AG09309 (cell line): ENCODE measurements at regions not wholly inside any gene's neighbourhood (a gene's known extent, or its start where the extent isn't known, plus 50 kb on each side); places are given as distances from the start of the nearest gene placed in this dataset.

Experiments used
- DNase-seq: peaks from one replicate; pipeline ENCODE4 v3.0.0-alpha.2; 2010; ENCODE audit warnings: low read depth
- H3K4me3 ChIP-seq: 2 replicates; pipeline ENCODE4 v1.5.1; 2011; ENCODE audit warnings: mild to moderate bottlenecking, low read depth, low read length, moderate library complexity; ENCODE audit not compliant: control insufficient read depth
- CTCF ChIP-seq: IDR thresholded peaks from 2 replicates; pipeline ENCODE4 v1.5.1; 2011; ENCODE audit warnings: mild to moderate bottlenecking, low read depth, low read length, inconsistent platforms; ENCODE audit not compliant: insufficient read depth, control insufficient read depth; ENCODE audit errors: missing control alignments

- DNase-seq: no peak
- no peak overlapping the region for H3K4me3 ChIP-seq
- no peak for TF ChIP-seq CTCF
These were observed 122.8 kb upstream of the SLIT3 start for GRCh38 chr5:169423580-169424278.

DNA sequence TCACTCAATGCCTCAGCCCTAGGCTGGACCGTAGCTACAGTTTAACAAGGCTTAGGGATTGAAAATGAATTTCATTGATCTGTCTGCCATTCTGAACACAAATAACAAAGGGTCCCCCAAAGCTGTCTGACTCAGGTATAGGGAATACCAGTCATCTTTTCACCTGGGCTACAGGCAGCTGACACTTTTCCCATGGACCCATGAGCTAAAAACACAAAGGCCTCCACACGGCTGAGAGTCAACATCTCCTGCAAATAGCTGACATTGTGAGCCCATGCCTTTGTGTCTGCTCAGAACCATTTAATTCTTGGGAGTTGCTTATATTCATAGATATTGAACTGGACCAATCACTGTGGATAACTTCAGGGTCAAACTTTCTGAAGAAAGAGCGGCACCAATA lies 121.1 kb upstream of the SLIT3 start:
- H3K4me3 ChIP-seq: no peak overlapping the region
- no peak for DNase-seq
- no peak for TF ChIP-seq CTCF

- no peak overlapping the region for H3K4me3 ChIP-seq
- no peak for TF ChIP-seq CTCF
- DNase-seq: no peak
These were observed 120.7 kb upstream of the SLIT3 start for GRCh38 chr5:169421677-169422076.

- no peak for DNase-seq
- no peak for TF ChIP-seq CTCF
These were observed 116.7 kb upstream of the SLIT3 start for GRCh38 chr5:169417676-169418075.

GRCh38 chr5:169416583-169417196 lies 115.8 kb upstream of the SLIT3 start:
- no peak overlapping the region for H3K4me3 ChIP-seq
- no peak for TF ChIP-seq CTCF
- DNase-seq: peak; percentile 80

More at GRCh38 chr5:169417676-169418075, 116.7 kb upstream of the SLIT3 start:
- H3K4me3 ChIP-seq: no peak overlapping the region

DNA sequence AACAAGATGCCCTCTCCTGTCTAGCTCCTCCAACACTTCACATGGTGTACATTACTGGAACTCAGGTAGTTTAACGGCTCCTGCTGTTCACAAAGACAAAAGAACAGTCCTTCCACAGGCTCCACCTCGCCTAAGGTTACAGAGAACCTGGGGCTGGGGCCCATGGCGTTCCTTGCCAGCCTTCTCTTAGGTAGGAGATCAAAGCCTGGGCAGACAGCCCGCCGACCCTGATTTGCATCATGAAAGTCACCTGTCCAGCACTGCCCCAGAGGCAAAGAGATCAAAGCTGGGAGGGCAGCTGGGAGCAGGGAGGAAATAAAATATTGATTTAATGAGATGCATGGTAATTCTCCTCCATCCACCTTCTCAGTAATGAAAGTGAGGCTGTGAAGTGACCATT lies 115.0 kb upstream of the SLIT3 start:
- no peak for TF ChIP-seq CTCF
- DNase-seq: no peak
- H3K4me3 ChIP-seq: no peak overlapping the region
